ENCODE measurements at regions not wholly inside any gene's neighbourhood (a gene's known extent, or its start where the extent isn't known, plus 50 kb on each side); places are given as distances from the start of the nearest gene placed in this dataset.

GRCh38 chr1:4848431-4848830 is 194.0 kb downstream of the AJAP1 start:
- FAIRE-seq (no peak), ATAC-seq (no peak), DNase-seq (ENCODE audit: low read depth, low spot score) (no peak)
- Histone ChIP-seq H3K36me3 (ENCODE audit: control insufficient read depth in 2 of 2, insufficient read depth in 2 of 2, low read length in 1 of 2) (no peaks in the 10 kb centered on the region), H3K4me2 (ENCODE audit: control insufficient read depth, insufficient read depth) (no peak overlapping the region), H3K9me3 (replicated peaks; ENCODE audit: control insufficient read depth, insufficient read depth, low read length) (no peaks in the 10 kb centered on the region), H3K4me1 (ENCODE audit: control insufficient read depth, insufficient read depth, low read length) (no peaks in the 10 kb centered on the region), H3K27ac (ENCODE audit: control insufficient read depth, insufficient read depth) (no peak overlapping the region), H3K79me2 (ENCODE audit: control insufficient read depth, insufficient read depth, low read length) (no peaks in the 10 kb centered on the region), H3K9ac (ENCODE audit: control insufficient read depth, insufficient read depth, low read length) (no peak overlapping the region), H3K27me3 (replicated peaks in 1 of 2; ENCODE audit: control insufficient read depth in 2 of 2, insufficient read depth in 2 of 2, low read length in 1 of 2) (no peaks in the 10 kb centered on the region), H4K20me1 (ENCODE audit: control insufficient read depth, insufficient read depth) (no peaks in the 10 kb centered on the region), H3K4me3 (no peak overlapping the region), H2AFZ (ENCODE audit: control insufficient read depth, low read depth, low read length) (no peak overlapping the region)
- BruUV-seq (replicated peaks): no TSS peak
- intact Hi-C loops (cut with micrococcal nuclease; ENCODE audit: unreplicated experiment) (no loop called here), in situ Hi-C loops (cut with MboI) (no loop called here)
- ChIA-PET RAD21 (ENCODE audit: unreplicated experiment) (no interaction called here), CTCF (no interaction called here), SMC1A (ENCODE audit: uncharacterized antibody, unreplicated experiment) (no interaction called here), POLR2A (no interaction called here)
- WGBS (ENCODE audit: insufficient coverage, insufficient replicate concordance, low lambda C conversion rate, missing lambda C conversion rate): 5% methylated on average over 4 of the region's 4 CpGs
- TF ChIP-seq MAX (IDR thresholded peaks at IDR 0.05; ENCODE audit: low read depth, low read length) (no peak), CBFB (IDR thresholded peaks at IDR 0.05; ENCODE audit: low read depth) (no peak)

GRCh38 chr1:4847711-4848110 is 193.3 kb downstream of the AJAP1 start:
- TF ChIP-seq MLLT1 (IDR thresholded peaks at IDR 0.05): no peak
- TF ChIP-seq TCF12 (IDR thresholded peaks at IDR 0.05; ENCODE audit: low read depth, low read length): peak; percentile 18; the same call in 1 of the 2 replicates
- peak; percentile 21 for TF ChIP-seq MEF2B (IDR thresholded peaks at IDR 0.05; ENCODE audit: partially characterized antibody, poor library complexity, severe bottlenecking)
- TF ChIP-seq RELB (IDR thresholded peaks at IDR 0.05; ENCODE audit: low read depth): no peak
- no peak for TF ChIP-seq REST (IDR thresholded peaks at IDR 0.05; ENCODE audit: low read depth, low read length)
- no peak for TF ChIP-seq POU2F2 (IDR thresholded peaks at IDR 0.05; ENCODE audit: borderline replicate concordance, low read depth, low read length)
- no peak for TF ChIP-seq NR2C1 (IDR thresholded peaks at IDR 0.05)
- in situ Hi-C loops (cut with MboI): no loop called here
- H3K27me3 ChIP-seq (replicated peaks in 1 of 2; ENCODE audit: control insufficient read depth in 2 of 2, insufficient read depth in 2 of 2, low read length in 1 of 2): no peaks in the 10 kb centered on the region
- intact Hi-C loops (cut with micrococcal nuclease; ENCODE audit: unreplicated experiment): no loop called here
- H3K4me3 ChIP-seq: no peak overlapping the region
- ATAC-seq: no peak
- H3K4me2 ChIP-seq (ENCODE audit: control insufficient read depth, insufficient read depth): no peak overlapping the region
- no peaks in the 10 kb centered on the region for H3K9me3 ChIP-seq (replicated peaks; ENCODE audit: control insufficient read depth, insufficient read depth, low read length)
- H3K9ac ChIP-seq (ENCODE audit: control insufficient read depth, insufficient read depth, low read length): no peak overlapping the region
- no peak overlapping the region for H3K27ac ChIP-seq (ENCODE audit: control insufficient read depth, insufficient read depth)
- no peaks in the 10 kb centered on the region for H3K36me3 ChIP-seq (ENCODE audit: control insufficient read depth in 2 of 2, insufficient read depth in 2 of 2, low read length in 1 of 2)
- ChIA-PET POLR2A (no interaction called here), CTCF (no interaction called here), SMC1A (ENCODE audit: uncharacterized antibody, unreplicated experiment) (no interaction called here), RAD21 (ENCODE audit: unreplicated experiment) (no interaction called here)
- no peaks in the 10 kb centered on the region for H3K79me2 ChIP-seq (ENCODE audit: control insufficient read depth, insufficient read depth, low read length)
- H2AFZ ChIP-seq (ENCODE audit: control insufficient read depth, low read depth, low read length): no peak overlapping the region
- H4K20me1 ChIP-seq (ENCODE audit: control insufficient read depth, insufficient read depth): no peaks in the 10 kb centered on the region
- BruUV-seq (replicated peaks): no TSS peak
- no peaks in the 10 kb centered on the region for H3K4me1 ChIP-seq (ENCODE audit: control insufficient read depth, insufficient read depth, low read length)
- 92% methylated on average over 5 of the region's 5 CpGs for WGBS (ENCODE audit: insufficient coverage, insufficient replicate concordance, low lambda C conversion rate, missing lambda C conversion rate)
- FAIRE-seq: no peak
- no peak for DNase-seq (ENCODE audit: low read depth, low spot score)
